C4-2B (cell line): ENCODE measurements at regions not wholly inside any gene's neighbourhood (a gene's known extent, or its start where the extent isn't known, plus 50 kb on each side); places are given as distances from the start of the nearest gene placed in this dataset.

Source experiments
- ZFX ChIP-seq: fragments of 450-650 bp; IDR thresholded peaks from 2 replicates; pipeline ENCODE4 v1.6.1; 2017
- TF ChIP-seq, protein P1 (sequence below): fragments of 450-650 bp; conservative IDR thresholded peaks from 2 replicates; pipeline ENCODE4 v1.5.1; 2017; ENCODE audit warnings: mild to moderate bottlenecking

DNA sequence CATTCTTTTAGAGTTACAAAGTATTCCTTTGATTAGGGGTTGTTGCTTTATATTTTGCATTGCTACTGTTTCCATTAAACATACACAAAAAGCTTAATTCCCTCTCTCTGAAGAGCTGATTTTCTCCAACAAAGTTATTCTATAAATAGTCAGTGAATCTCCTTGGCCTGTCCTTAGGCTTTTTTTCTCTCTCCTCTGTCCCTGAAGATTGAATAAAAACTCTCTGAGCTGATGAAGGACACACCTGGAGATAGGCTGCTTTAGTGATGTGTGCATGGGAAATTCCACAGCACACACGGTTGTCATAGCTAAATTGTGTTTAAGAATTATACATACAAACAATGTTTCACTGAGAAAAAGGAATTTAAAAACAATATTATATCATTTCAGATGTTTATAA lies 90.5 kb upstream of the TMEM106B start:
- TF ChIP-seq, protein P1, sequence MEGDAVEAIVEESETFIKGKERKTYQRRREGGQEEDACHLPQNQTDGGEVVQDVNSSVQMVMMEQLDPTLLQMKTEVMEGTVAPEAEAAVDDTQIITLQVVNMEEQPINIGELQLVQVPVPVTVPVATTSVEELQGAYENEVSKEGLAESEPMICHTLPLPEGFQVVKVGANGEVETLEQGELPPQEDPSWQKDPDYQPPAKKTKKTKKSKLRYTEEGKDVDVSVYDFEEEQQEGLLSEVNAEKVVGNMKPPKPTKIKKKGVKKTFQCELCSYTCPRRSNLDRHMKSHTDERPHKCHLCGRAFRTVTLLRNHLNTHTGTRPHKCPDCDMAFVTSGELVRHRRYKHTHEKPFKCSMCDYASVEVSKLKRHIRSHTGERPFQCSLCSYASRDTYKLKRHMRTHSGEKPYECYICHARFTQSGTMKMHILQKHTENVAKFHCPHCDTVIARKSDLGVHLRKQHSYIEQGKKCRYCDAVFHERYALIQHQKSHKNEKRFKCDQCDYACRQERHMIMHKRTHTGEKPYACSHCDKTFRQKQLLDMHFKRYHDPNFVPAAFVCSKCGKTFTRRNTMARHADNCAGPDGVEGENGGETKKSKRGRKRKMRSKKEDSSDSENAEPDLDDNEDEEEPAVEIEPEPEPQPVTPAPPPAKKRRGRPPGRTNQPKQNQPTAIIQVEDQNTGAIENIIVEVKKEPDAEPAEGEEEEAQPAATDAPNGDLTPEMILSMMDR, result no peak
- TF ChIP-seq ZFX, result no peak
